Activated CD4-positive, alpha-beta T cell treated with anti-CD3 and anti-CD28 coated beads, Interleukin-2, amount 10 ng/mL, durations not matched to agents 7 days and 5 days (primary cell): ENCODE measurements at regions not wholly inside any gene's neighbourhood (a gene's known extent, or its start where the extent isn't known, plus 50 kb on each side); places are given as distances from the start of the nearest gene placed in this dataset.

Experiments
- CTCF ChIA-PET: fragments of 350-600 bp; sonication (Branson Sonifier 250); formaldehyde crosslinking; loops from one replicate; lab custom pipeline; 2021; ENCODE audit warnings: antibody characterized with exemption; lab: Charles Lee
- POLR2A ChIA-PET: fragments of 350-600 bp; sonication (Branson Sonifier 250); formaldehyde crosslinking; loops from one replicate; lab custom pipeline; 2021; ENCODE audit warnings: antibody characterized with exemption; lab: Charles Lee
- DNase-seq: peaks from one replicate; pipeline ENCODE4 v3.0.0-alpha.2; 2020
- H3K27ac Mint-ChIP-seq: one replicate; pipeline ENCODE4 v1.8.0; 2021; ENCODE audit warnings: mild to moderate bottlenecking, moderate library complexity, mixed read lengths
- H3K27me3 Mint-ChIP-seq: one replicate; pipeline ENCODE4 v1.8.0; 2021; ENCODE audit warnings: mixed read lengths
- H3K36me3 Mint-ChIP-seq: one replicate; pipeline ENCODE4 v1.8.0; 2021; ENCODE audit warnings: low read depth, mixed read lengths
- H3K4me1 Mint-ChIP-seq: one replicate; pipeline ENCODE4 v1.8.0; 2021; ENCODE audit warnings: mixed read lengths
- H3K4me3 Mint-ChIP-seq: one replicate; pipeline ENCODE4 v1.8.0; 2021; ENCODE audit warnings: mild to moderate bottlenecking, moderate library complexity, mixed read lengths
- H3K9me3 Mint-ChIP-seq: one replicate; pipeline ENCODE4 v1.8.0; 2021; ENCODE audit warnings: mixed read lengths

DNA sequence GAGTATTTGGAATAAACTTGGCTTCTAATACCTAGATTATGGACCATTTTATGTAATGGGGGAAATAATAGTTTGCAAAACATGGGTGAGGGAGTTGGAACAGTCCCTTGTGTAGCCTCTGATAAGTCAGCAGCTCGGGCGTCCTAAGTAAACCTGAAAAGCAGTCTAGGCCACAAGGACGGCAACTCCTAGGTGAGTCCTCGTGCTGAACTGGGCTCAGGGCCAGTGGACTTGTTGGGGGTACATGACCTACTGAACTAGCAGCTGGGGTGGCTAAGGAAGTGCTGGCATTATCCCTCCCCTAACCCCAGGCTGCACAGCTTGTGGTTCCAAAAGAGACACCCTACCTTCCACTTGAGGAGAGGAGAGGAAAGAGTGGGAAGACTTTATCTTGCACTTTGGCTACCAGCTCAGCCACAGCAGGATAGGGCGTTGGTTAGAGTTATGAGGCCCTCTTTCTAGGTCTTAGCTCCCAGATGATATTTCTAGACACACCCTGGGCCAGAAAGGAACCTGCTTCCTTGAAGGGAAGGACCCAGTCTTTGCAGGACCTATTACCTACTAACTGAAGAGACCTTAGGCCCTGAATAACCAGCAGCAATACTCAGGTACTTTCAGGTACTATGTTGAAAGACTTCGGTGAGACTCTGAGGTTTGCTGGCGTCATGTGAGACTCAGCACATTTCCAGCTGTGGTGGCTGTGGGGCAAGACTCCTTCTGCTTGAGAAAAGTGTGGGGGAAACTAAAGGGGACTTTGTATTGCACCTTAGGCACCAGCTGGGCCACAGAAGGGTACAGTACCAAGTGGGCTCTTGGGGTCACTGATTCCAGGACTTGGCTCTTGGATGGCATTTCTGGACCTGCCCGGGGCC lies 71.0 kb downstream of the AQP4 start:
- POLR2A ChIA-PET, result no interaction called here
- CTCF ChIA-PET, result no interaction called here
- no peaks in the 10 kb centered on the region for H3K4me1 Mint-ChIP-seq

DNA sequence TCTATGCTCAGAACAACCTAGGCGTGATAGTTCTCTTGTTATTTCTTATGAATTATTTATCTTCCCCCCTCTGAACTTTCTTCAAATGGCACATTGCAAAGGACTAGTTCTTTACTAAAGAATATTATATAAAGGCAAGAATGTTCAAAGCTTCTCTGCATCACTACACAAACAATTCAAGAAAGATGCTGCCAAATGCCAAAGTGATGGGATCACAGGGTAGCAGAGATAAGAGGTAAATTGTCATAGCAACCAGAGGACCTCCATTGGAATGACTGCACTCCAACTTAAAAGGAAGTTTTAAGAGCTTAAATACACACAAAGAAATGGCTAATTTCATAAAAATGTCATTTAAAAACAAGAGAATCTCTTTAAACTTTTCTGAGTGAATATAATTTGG lies 72.8 kb downstream of the AQP4 start:
- Mint-ChIP-seq H3K36me3 (no peaks in the 10 kb centered on the region), H3K27ac (no peak overlapping the region), H3K4me1 (no peaks in the 10 kb centered on the region), H3K4me3 (no peak overlapping the region), H3K9me3 (no peaks in the 10 kb centered on the region), H3K27me3 (no peaks in the 10 kb centered on the region)
- POLR2A ChIA-PET, result no interaction called here
- CTCF ChIA-PET, result no interaction called here
- no peak for DNase-seq

More for the DNA sequence above, 71.0 kb downstream of the AQP4 start:
- H3K27ac Mint-ChIP-seq, result no peak overlapping the region
- peaks cover 5% of the 10 kb centered on the region for H3K27me3 Mint-ChIP-seq
- no peaks in the 10 kb centered on the region for H3K9me3 Mint-ChIP-seq
- no peak for DNase-seq
- H3K4me3 Mint-ChIP-seq, result no peak overlapping the region
- no peaks in the 10 kb centered on the region for H3K36me3 Mint-ChIP-seq

- Mint-ChIP-seq H3K4me1 (no peaks in the 10 kb centered on the region), H3K27ac (no peak overlapping the region), H3K9me3 (no peaks in the 10 kb centered on the region), H3K27me3 (no peaks in the 10 kb centered on the region), H3K4me3 (no peak overlapping the region), H3K36me3 (no peaks in the 10 kb centered on the region)
- POLR2A ChIA-PET, result interaction anchor here (0.5 kb wide), 1 partner anchor 367 kb away, joined by 3 read pairs; no protein-coding TSS in a partner anchor
- DNase-seq, result no peak
- CTCF ChIA-PET, result no interaction called here
Measured at GRCh38 chr18:26791676-26792075, 73.8 kb downstream of the AQP4 start.

DNA sequence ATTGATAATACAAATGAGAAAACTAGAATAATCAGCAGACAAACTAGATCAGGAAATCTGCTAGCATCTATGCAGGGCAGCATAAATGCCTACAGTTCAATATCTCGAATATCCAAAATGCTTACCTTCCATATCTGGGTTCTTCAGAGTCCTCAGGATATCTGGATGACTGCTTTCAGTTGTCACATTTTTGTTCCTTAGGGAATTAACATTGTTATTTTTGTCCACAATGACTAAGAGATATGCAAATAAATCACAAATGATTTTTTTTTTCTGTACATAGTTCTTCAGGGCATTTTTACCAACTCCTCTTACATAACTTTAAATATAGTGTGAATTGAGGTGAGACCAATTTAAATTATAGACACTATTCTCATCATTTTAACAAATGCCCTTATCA lies 80.9 kb downstream of the AQP4 start:
- H3K4me1 Mint-ChIP-seq, result no peaks in the 10 kb centered on the region
- H3K27ac Mint-ChIP-seq, result no peak overlapping the region
- POLR2A ChIA-PET, result no interaction called here
- no peaks in the 10 kb centered on the region for H3K27me3 Mint-ChIP-seq
- no peak for DNase-seq
- no peaks in the 10 kb centered on the region for H3K9me3 Mint-ChIP-seq
- CTCF ChIA-PET, result interaction anchor here (0.6 kb wide), 1 partner anchor 377 kb away, joined by 3 read pairs; no protein-coding TSS in a partner anchor
- no peaks in the 10 kb centered on the region for H3K36me3 Mint-ChIP-seq
- no peak overlapping the region for H3K4me3 Mint-ChIP-seq

- no peak overlapping the region for H3K27ac Mint-ChIP-seq
- no peaks in the 10 kb centered on the region for H3K9me3 Mint-ChIP-seq
- no peak for DNase-seq
- no peaks in the 10 kb centered on the region for H3K36me3 Mint-ChIP-seq
- H3K27me3 Mint-ChIP-seq, result no peaks in the 10 kb centered on the region
- no peak overlapping the region for H3K4me3 Mint-ChIP-seq
- ChIA-PET CTCF (no interaction called here), POLR2A (no interaction called here)
- no peaks in the 10 kb centered on the region for H3K4me1 Mint-ChIP-seq
Measured at GRCh38 chr18:26783170-26783569, 82.3 kb downstream of the AQP4 start.

DNA sequence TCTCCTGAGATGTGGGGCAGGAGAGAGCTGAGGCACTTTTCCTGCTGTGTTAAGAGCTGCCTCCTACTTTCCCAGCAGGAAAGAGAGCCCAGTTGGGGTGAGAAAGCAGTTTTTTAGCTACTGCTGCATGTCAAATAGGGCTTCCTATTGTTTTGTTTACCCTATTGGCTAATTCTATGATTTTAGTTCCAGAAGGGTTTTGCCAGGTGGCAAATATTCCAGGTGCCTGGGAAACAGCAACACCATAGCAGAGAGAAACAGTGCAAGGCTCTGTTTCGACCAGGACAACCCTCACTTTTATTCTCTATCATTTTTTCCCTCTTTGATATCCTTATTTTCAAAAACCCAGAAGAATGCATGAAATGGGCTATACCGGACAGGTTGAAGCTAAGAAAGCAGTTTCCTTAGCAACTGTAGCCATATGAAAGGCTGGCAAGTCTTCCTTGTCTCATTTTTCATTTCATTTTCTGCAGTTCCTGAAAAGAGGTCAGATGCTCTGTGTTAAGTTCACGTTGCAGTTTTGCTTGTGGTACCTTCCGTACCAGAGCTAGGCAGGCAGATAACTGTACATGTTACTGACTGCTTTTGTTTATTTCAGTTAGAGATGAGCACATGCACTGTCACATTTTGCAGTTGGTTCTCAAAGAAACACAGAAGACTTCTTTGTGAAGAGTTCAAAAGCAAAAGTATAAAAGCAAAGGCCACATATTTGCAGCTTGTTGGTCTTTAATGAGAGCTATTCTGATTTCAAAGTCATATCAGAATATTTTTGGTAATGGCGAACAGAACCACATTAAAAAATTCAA lies 84.8 kb downstream of the AQP4 start:
- Mint-ChIP-seq H3K9me3 (no peaks in the 10 kb centered on the region), H3K4me3 (no peak overlapping the region), H3K27me3 (no peaks in the 10 kb centered on the region), H3K27ac (no peak overlapping the region), H3K4me1 (no peaks in the 10 kb centered on the region), H3K36me3 (no peaks in the 10 kb centered on the region)
- CTCF ChIA-PET, result no interaction called here
- POLR2A ChIA-PET, result no interaction called here
- no peak for DNase-seq

- CTCF ChIA-PET, result no interaction called here
Measured at GRCh38 chr18:26778054-26778393, 87.5 kb downstream of the AQP4 start.

GRCh38 chr18:26777351-26778053 lies 88.0 kb downstream of the AQP4 start:
- Mint-ChIP-seq H3K4me1 (no peaks in the 10 kb centered on the region), H3K36me3 (no peaks in the 10 kb centered on the region), H3K9me3 (no peaks in the 10 kb centered on the region), H3K4me3 (no peak overlapping the region), H3K27ac (no peak overlapping the region), H3K27me3 (peaks cover 2% of the 10 kb centered on the region)
- ChIA-PET POLR2A (interaction anchor here (0.6 kb wide), 1 partner anchor 272 kb away, joined by 4 read pairs; no protein-coding TSS in a partner anchor), CTCF (no interaction called here)
- DNase-seq, result no peak

More at GRCh38 chr18:26778054-26778393, 87.5 kb downstream of the AQP4 start:
- Mint-ChIP-seq H3K4me3 (no peak overlapping the region), H3K36me3 (no peaks in the 10 kb centered on the region), H3K9me3 (no peaks in the 10 kb centered on the region), H3K4me1 (no peaks in the 10 kb centered on the region), H3K27me3 (peaks cover 2% of the 10 kb centered on the region), H3K27ac (no peak overlapping the region)
- POLR2A ChIA-PET, result no interaction called here
- no peak for DNase-seq

GRCh38 chr18:26772691-26773090 lies 92.8 kb downstream of the AQP4 start:
- Mint-ChIP-seq H3K27me3 (peaks cover 2% of the 10 kb centered on the region), H3K27ac (no peak overlapping the region), H3K4me1 (no peaks in the 10 kb centered on the region), H3K9me3 (no peaks in the 10 kb centered on the region), H3K36me3 (no peaks in the 10 kb centered on the region), H3K4me3 (no peak overlapping the region)
- ChIA-PET POLR2A (no interaction called here), CTCF (no interaction called here)
- DNase-seq, result no peak

DNA sequence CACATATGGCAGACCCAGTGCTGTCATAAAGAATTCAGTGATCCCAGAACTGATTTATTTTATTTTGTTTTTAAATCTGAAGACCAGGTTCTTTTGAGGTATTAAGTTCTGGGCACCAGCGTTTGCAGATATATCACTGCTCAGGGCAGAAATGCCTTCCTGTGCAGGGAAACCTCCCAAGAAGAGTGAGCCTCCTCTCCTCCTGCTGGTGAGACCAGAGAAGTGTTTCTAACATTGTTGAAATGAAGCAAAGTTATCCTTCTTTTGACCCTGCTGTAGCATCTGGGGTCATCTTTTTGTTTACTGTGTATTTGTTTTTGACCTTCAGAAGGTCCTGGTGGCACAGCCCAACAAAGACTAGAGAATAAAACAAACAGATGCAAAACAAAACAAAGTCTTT lies 94.0 kb downstream of the AQP4 start:
- no peaks in the 10 kb centered on the region for H3K36me3 Mint-ChIP-seq
- H3K9me3 Mint-ChIP-seq, result peaks cover 3% of the 10 kb centered on the region
- ChIA-PET CTCF (no interaction called here), POLR2A (no interaction called here)
- H3K27me3 Mint-ChIP-seq, result peaks cover 2% of the 10 kb centered on the region
- no peaks in the 10 kb centered on the region for H3K4me1 Mint-ChIP-seq
- DNase-seq, result no peak
- no peak overlapping the region for H3K27ac Mint-ChIP-seq
- no peak overlapping the region for H3K4me3 Mint-ChIP-seq

- Mint-ChIP-seq H3K27me3 (no peaks in the 10 kb centered on the region), H3K36me3 (no peaks in the 10 kb centered on the region), H3K27ac (no peak overlapping the region), H3K4me3 (no peak overlapping the region), H3K9me3 (peaks cover 3% of the 10 kb centered on the region), H3K4me1 (no peaks in the 10 kb centered on the region)
- ChIA-PET POLR2A (no interaction called here), CTCF (no interaction called here)
- no peak for DNase-seq
Measured at GRCh38 chr18:26768385-26768784, 97.1 kb downstream of the AQP4 start.

GRCh38 chr18:26765498-26765897 lies 100.0 kb downstream of the AQP4 start:
- no peak overlapping the region for H3K27ac Mint-ChIP-seq
- H3K4me3 Mint-ChIP-seq, result no peak overlapping the region
- ChIA-PET POLR2A (no interaction called here), CTCF (no interaction called here)
- no peaks in the 10 kb centered on the region for H3K27me3 Mint-ChIP-seq
- no peak for DNase-seq
- no peaks in the 10 kb centered on the region for H3K4me1 Mint-ChIP-seq
- peaks cover 3% of the 10 kb centered on the region for H3K9me3 Mint-ChIP-seq
- no peaks in the 10 kb centered on the region for H3K36me3 Mint-ChIP-seq

GRCh38 chr18:26764586-26764985 lies 100.9 kb downstream of the AQP4 start:
- DNase-seq, result no peak
- Mint-ChIP-seq H3K27me3 (no peaks in the 10 kb centered on the region), H3K4me3 (no peak overlapping the region), H3K9me3 (peaks cover 3% of the 10 kb centered on the region), H3K36me3 (no peaks in the 10 kb centered on the region), H3K4me1 (no peaks in the 10 kb centered on the region), H3K27ac (no peak overlapping the region)
- CTCF ChIA-PET, result no interaction called here
- POLR2A ChIA-PET, result no interaction called here
